Activated CD8-positive, alpha-beta memory T cell treated with anti-CD3 and anti-CD28 coated beads for 4 hours (primary cell): ENCODE measurements at regions not wholly inside any gene's neighbourhood (a gene's known extent, or its start where the extent isn't known, plus 50 kb on each side); places are given as distances from the start of the nearest gene placed in this dataset.
A peak's percentile ranks its signal among the peaks of the same experiment; 100 is the strongest.

Experiments used
- DNase-seq, 2 donors: peaks; one replicate each; pipeline ENCODE4 v3.0.0-alpha.2; 2020; ENCODE audit warnings: low read depth in 2 of 2

GRCh38 chr14:100467046-100467750, 120.0 kb downstream of the BEGAIN start:
- DNase-seq = no peak

GRCh38 chr14:100467939-100468338, 119.3 kb downstream of the BEGAIN start:
- no peak for DNase-seq

GRCh38 chr14:100468557-100468956, 118.7 kb downstream of the BEGAIN start:
- no peak for DNase-seq

GRCh38 chr14:100469632-100470522, 117.3 kb downstream of the BEGAIN start:
- no peak for DNase-seq

- DNase-seq = no peak
Observed at GRCh38 chr14:100470523-100470897, 116.7 kb downstream of the BEGAIN start.

- DNase-seq = no peak
Observed at GRCh38 chr14:100471441-100472093, 115.7 kb downstream of the BEGAIN start.

GRCh38 chr14:100472094-100472455, 115.1 kb downstream of the BEGAIN start:
- no peak for DNase-seq

- no peak for DNase-seq
Observed at GRCh38 chr14:100472491-100472890, 114.7 kb downstream of the BEGAIN start.

GRCh38 chr14:100473249-100473648, 114.0 kb downstream of the BEGAIN start:
- DNase-seq = no peak

GRCh38 chr14:100474196-100474595, 113.0 kb downstream of the BEGAIN start:
- DNase-seq = no peak

- DNase-seq = no peak
Observed at GRCh38 chr14:100475268-100475667, 111.9 kb downstream of the BEGAIN start.

- no peak for DNase-seq
Observed at GRCh38 chr14:100476012-100476822, 111.0 kb downstream of the BEGAIN start.

GRCh38 chr14:100484531-100485267, 102.5 kb downstream of the BEGAIN start:
- no peak for DNase-seq

GRCh38 chr14:100486025-100486828, 101.0 kb downstream of the BEGAIN start:
- peak; percentile 13 to 19 for DNase-seq
